GM13976 (cell line): ENCODE measurements at regions not wholly inside any gene's neighbourhood (a gene's known extent, or its start where the extent isn't known, plus 50 kb on each side); places are given as distances from the start of the nearest gene placed in this dataset.

Source experiments
- DNase-seq: peaks from one replicate; pipeline ENCODE4 v3.0.0; 2012; ENCODE audit warnings: low spot score
- CTCF ChIP-seq: IDR thresholded peaks from 2 replicates; pipeline ENCODE4 v1.5.1; 2012; ENCODE audit warnings: borderline replicate concordance, mild to moderate bottlenecking; ENCODE audit not compliant: insufficient read depth; ENCODE audit errors: extremely low read depth, missing control alignments, control extremely low read depth
- in situ Hi-C: fragments of 300-500 bp; cut with MboI; formaldehyde crosslinking; loops from one replicate; pipeline ENCODE4 v1.12.0; 2022; ENCODE audit warnings: low sequenced_read_pairs, mixed read lengths, inconsistent platforms; ENCODE audit not compliant: unreplicated experiment

- no peak for TF ChIP-seq CTCF
- DNase-seq = no peak
- in situ Hi-C loops = no loop called here
Observed at GRCh38 chr13:64164435-64164834, 2748.8 kb upstream of the PCDH20 start.

GRCh38 chr13:64160479-64160878 is 2744.8 kb upstream of the PCDH20 start:
- in situ Hi-C loops = no loop called here
- no peak for TF ChIP-seq CTCF

GRCh38 chr13:64158908-64159307 is 2743.3 kb upstream of the PCDH20 start:
- no peak for TF ChIP-seq CTCF
- in situ Hi-C loops = no loop called here
- DNase-seq = no peak

More at GRCh38 chr13:64160479-64160878, 2744.8 kb upstream of the PCDH20 start:
- DNase-seq = no peak

- TF ChIP-seq CTCF = no peak
- in situ Hi-C loops = no loop called here
- DNase-seq = no peak
Observed at GRCh38 chr13:64154514-64154913, 2738.9 kb upstream of the PCDH20 start.

GRCh38 chr13:64130600-64130999 is 2715.0 kb upstream of the PCDH20 start:
- TF ChIP-seq CTCF = no peak
- DNase-seq = no peak
- in situ Hi-C loops = no loop called here

GRCh38 chr13:64130171-64130570 is 2714.5 kb upstream of the PCDH20 start:
- in situ Hi-C loops = no loop called here
- no peak for TF ChIP-seq CTCF
- DNase-seq = no peak

- TF ChIP-seq CTCF = no peak
- in situ Hi-C loops = no loop called here
- no peak for DNase-seq
Observed at GRCh38 chr13:64127856-64128255, 2712.2 kb upstream of the PCDH20 start.
